Astrocyte (in vitro differentiated cells and primary cell): ENCODE measurements at regions not wholly inside any gene's neighbourhood (a gene's known extent, or its start where the extent isn't known, plus 50 kb on each side); places are given as distances from the start of the nearest gene placed in this dataset.

ENCODE experiments used
- DNase-seq: peaks from one replicate; pipeline ENCODE4 v3.0.0-alpha.2; 2010; ENCODE audit warnings: low read depth
- FAIRE-seq: peaks from 2 replicates; lab custom pipeline; 2011; peaks lifted over from hg19 to GRCh38; lab: Jason Lieb, UNC
- H2AFZ ChIP-seq: 2 replicates; pipeline ENCODE4 v1.6.0; 2012; ENCODE audit warnings: low read depth, low read length, inconsistent platforms
- H3K27ac ChIP-seq: 2 replicates; pipeline ENCODE4 v1.5.1; 2011; ENCODE audit warnings: low read depth, low read length, inconsistent platforms
- H3K27me3 ChIP-seq: 2 replicates; pipeline ENCODE4 v1.6.0; 2011; ENCODE audit warnings: low read length, inconsistent platforms; ENCODE audit not compliant: insufficient read depth
- H3K36me3 ChIP-seq: 2 replicates; pipeline ENCODE4 v1.5.1; 2011; ENCODE audit warnings: low read length, inconsistent platforms; ENCODE audit not compliant: insufficient read depth
- H3K4me1 ChIP-seq: 2 replicates; pipeline ENCODE4 v1.5.1; 2011; ENCODE audit warnings: low read length, inconsistent platforms; ENCODE audit not compliant: insufficient read depth
- H3K4me2 ChIP-seq: 2 replicates; pipeline ENCODE4 v1.6.0; 2012; ENCODE audit warnings: low read length, inconsistent platforms
- H3K4me3 ChIP-seq: 2 replicates; pipeline ENCODE4 v1.5.1; 2011; ENCODE audit warnings: low read depth, mild to moderate bottlenecking, low read length, inconsistent platforms; ENCODE audit not compliant: insufficient read depth
- H3K79me2 ChIP-seq: 2 replicates; pipeline ENCODE4 v1.6.0; 2012; ENCODE audit warnings: mild to moderate bottlenecking, low read length, inconsistent platforms; ENCODE audit not compliant: insufficient read depth
- H3K9ac ChIP-seq: 2 replicates; pipeline ENCODE4 v1.6.0; 2012; ENCODE audit warnings: mild to moderate bottlenecking, low read length, inconsistent platforms
- H3K9me3 ChIP-seq: 2 replicates; pipeline ENCODE4 v1.5.1; 2012; ENCODE audit warnings: low read depth, mild to moderate bottlenecking, low read length, inconsistent platforms; ENCODE audit not compliant: insufficient read depth
- H4K20me1 ChIP-seq: 2 replicates; pipeline ENCODE4 v1.6.0; 2012; ENCODE audit warnings: low read length, inconsistent platforms; ENCODE audit not compliant: insufficient read depth
- H3K27ac Mint-ChIP-seq: one replicate; pipeline ENCODE4 v1.8.0; 2021; ENCODE audit warnings: mild to moderate bottlenecking, mixed read lengths; ENCODE audit not compliant: unreplicated experiment
- H3K27me3 Mint-ChIP-seq: one replicate; pipeline ENCODE4 v1.8.0; 2021; ENCODE audit warnings: low read depth, mixed read lengths; ENCODE audit not compliant: unreplicated experiment
- H3K36me3 Mint-ChIP-seq: one replicate; pipeline ENCODE4 v1.8.0; 2021; ENCODE audit warnings: low read depth, mixed read lengths; ENCODE audit not compliant: unreplicated experiment
- H3K4me1 Mint-ChIP-seq: one replicate; pipeline ENCODE4 v1.8.0; 2021; ENCODE audit warnings: low read depth, mixed read lengths; ENCODE audit not compliant: unreplicated experiment
- H3K4me3 Mint-ChIP-seq: one replicate; pipeline ENCODE4 v1.8.0; 2021; ENCODE audit warnings: mild to moderate bottlenecking, moderate library complexity, mixed read lengths; ENCODE audit not compliant: unreplicated experiment
- H3K9me3 Mint-ChIP-seq: one replicate; pipeline ENCODE4 v1.8.0; 2021; ENCODE audit warnings: mild to moderate bottlenecking, mixed read lengths; ENCODE audit not compliant: unreplicated experiment
- CTCF ChIP-seq: IDR thresholded peaks from 2 replicates; pipeline ENCODE4 v1.5.1; 2011; ENCODE audit warnings: low read depth, mild to moderate bottlenecking, inconsistent platforms, low read length, moderate library complexity; ENCODE audit not compliant: insufficient read depth
- EZH2 ChIP-seq: IDR thresholded peaks from 2 replicates; pipeline ENCODE4 v1.6.1; 2012; ENCODE audit warnings: mild to moderate bottlenecking, low read length, inconsistent platforms; ENCODE audit not compliant: insufficient read depth

- H3K36me3 ChIP-seq, result no peaks in the 10 kb centered on the region
- H3K79me2 ChIP-seq, result no peaks in the 10 kb centered on the region
- peaks cover 3% of the 10 kb centered on the region for H3K4me1 Mint-ChIP-seq
- TF ChIP-seq CTCF (no peak), EZH2 (no peak)
- H3K4me2 ChIP-seq, result no peak overlapping the region
- H3K27me3 Mint-ChIP-seq, result peaks cover 22% of the 10 kb centered on the region
- no peaks in the 10 kb centered on the region for H3K9me3 ChIP-seq
- no peaks in the 10 kb centered on the region for H4K20me1 ChIP-seq
- peaks cover 4% of the 10 kb centered on the region for H3K9me3 Mint-ChIP-seq
- no peaks in the 10 kb centered on the region for H3K4me1 ChIP-seq
- H3K4me3 Mint-ChIP-seq, result no peak overlapping the region
- no peak overlapping the region for H3K27ac ChIP-seq
- DNase-seq (no peak), FAIRE-seq (no peak)
- H3K27ac Mint-ChIP-seq, result no peak overlapping the region
- no peak overlapping the region for H3K9ac ChIP-seq
- no peaks in the 10 kb centered on the region for H3K27me3 ChIP-seq
- no peak overlapping the region for H2AFZ ChIP-seq
- H3K36me3 Mint-ChIP-seq, result no peaks in the 10 kb centered on the region
- no peak overlapping the region for H3K4me3 ChIP-seq
Measured at GRCh38 chr15:97884513-97885131, 75.9 kb upstream of the ARRDC4 start.

GRCh38 chr15:97890307-97890706 lies 70.2 kb upstream of the ARRDC4 start:
- peaks cover 6% of the 10 kb centered on the region for H3K27me3 Mint-ChIP-seq

More at GRCh38 chr15:97890307-97890706, 70.2 kb upstream of the ARRDC4 start:
- H3K36me3 Mint-ChIP-seq, result no peaks in the 10 kb centered on the region
- H3K27ac Mint-ChIP-seq, result no peak overlapping the region
- no peaks in the 10 kb centered on the region for H3K9me3 Mint-ChIP-seq
- TF ChIP-seq EZH2, result no peak
- TF ChIP-seq CTCF, result no peak
- Histone ChIP-seq H3K9ac (no peak overlapping the region), H3K4me2 (no peak overlapping the region), H3K79me2 (no peaks in the 10 kb centered on the region), H3K27ac (no peak overlapping the region), H3K4me1 (no peaks in the 10 kb centered on the region), H3K27me3 (no peaks in the 10 kb centered on the region), H2AFZ (no peak overlapping the region), H3K4me3 (no peak overlapping the region), H3K36me3 (no peaks in the 10 kb centered on the region), H3K9me3 (no peaks in the 10 kb centered on the region), H4K20me1 (no peaks in the 10 kb centered on the region)
- DNase-seq, result no peak
- H3K4me3 Mint-ChIP-seq, result no peak overlapping the region
- no peak for FAIRE-seq
- no peaks in the 10 kb centered on the region for H3K4me1 Mint-ChIP-seq
